IgD-negative memory B cell (primary cell): ENCODE measurements at regions not wholly inside any gene's neighbourhood (a gene's known extent, or its start where the extent isn't known, plus 50 kb on each side); places are given as distances from the start of the nearest gene placed in this dataset.
A peak's percentile ranks its signal among the peaks of the same experiment; 100 is the strongest.

Experiments
- H3K27ac Mint-ChIP-seq, 3 donors: one replicate each; pipeline ENCODE4 v1.8.0; 2020 to 2022; ENCODE audit warnings: mild to moderate bottlenecking in 3 of 3, mixed read lengths in 3 of 3, moderate library complexity in 1 of 3
- H3K27me3 Mint-ChIP-seq: one replicate; pipeline ENCODE4 v1.8.0; 2021; ENCODE audit warnings: mixed read lengths
- H3K36me3 Mint-ChIP-seq: one replicate; pipeline ENCODE4 v1.8.0; 2020; ENCODE audit warnings: mild to moderate bottlenecking, mixed read lengths
- H3K4me1 Mint-ChIP-seq, 3 donors: one replicate each; pipeline ENCODE4 v1.8.0; 2020 to 2022; ENCODE audit warnings: mixed read lengths in 3 of 3, mild to moderate bottlenecking in 1 of 3
- H3K4me3 Mint-ChIP-seq, 4 donors: one replicate each; pipeline ENCODE4 v1.8.0; 2020 to 2022; ENCODE audit warnings: mild to moderate bottlenecking in 4 of 4, mixed read lengths in 4 of 4, moderate library complexity in 3 of 4
- H3K9me3 Mint-ChIP-seq, 3 donors: one replicate each; pipeline ENCODE4 v1.8.0; 2020 to 2021; ENCODE audit warnings: mixed read lengths in 3 of 3, mild to moderate bottlenecking in 1 of 3

- H3K4me3 Mint-ChIP-seq: no peak overlapping the region
- H3K27me3 Mint-ChIP-seq: peaks cover 8% of the 10 kb centered on the region
- no peaks in the 10 kb centered on the region for H3K4me1 Mint-ChIP-seq
- H3K27ac Mint-ChIP-seq: no peak overlapping the region
- no peaks in the 10 kb centered on the region for H3K9me3 Mint-ChIP-seq
- H3K36me3 Mint-ChIP-seq: no peaks in the 10 kb centered on the region
Observed at GRCh38 chr19:30076751-30077670, 135.0 kb downstream of the URI1 start.

- Mint-ChIP-seq H3K27me3 (peaks cover 6% of the 10 kb centered on the region), H3K36me3 (no peaks in the 10 kb centered on the region), H3K4me1 (no peaks in the 10 kb centered on the region), H3K27ac (no peak overlapping the region), H3K4me3 (no peak overlapping the region), H3K9me3 (no peaks in the 10 kb centered on the region)
Observed at GRCh38 chr19:30077851-30078355, 135.9 kb downstream of the URI1 start.

GRCh38 chr19:30078381-30078910, 136.4 kb downstream of the URI1 start:
- H3K4me1 Mint-ChIP-seq: no peaks in the 10 kb centered on the region
- H3K27me3 Mint-ChIP-seq: peaks cover 6% of the 10 kb centered on the region
- H3K36me3 Mint-ChIP-seq: no peaks in the 10 kb centered on the region
- H3K27ac Mint-ChIP-seq: no peak overlapping the region
- no peaks in the 10 kb centered on the region for H3K9me3 Mint-ChIP-seq
- H3K4me3 Mint-ChIP-seq: no peak overlapping the region

- no peaks in the 10 kb centered on the region for H3K36me3 Mint-ChIP-seq
- no peaks in the 10 kb centered on the region for H3K9me3 Mint-ChIP-seq
- peaks cover 6% of the 10 kb centered on the region for H3K27me3 Mint-ChIP-seq
- no peaks in the 10 kb centered on the region for H3K4me1 Mint-ChIP-seq
- H3K27ac Mint-ChIP-seq: no peak overlapping the region
- H3K4me3 Mint-ChIP-seq: no peak overlapping the region
Observed at GRCh38 chr19:30079200-30079599, 137.2 kb downstream of the URI1 start.

- Mint-ChIP-seq H3K9me3 (no peaks in the 10 kb centered on the region), H3K27me3 (peaks cover 6% of the 10 kb centered on the region), H3K36me3 (no peaks in the 10 kb centered on the region), H3K4me1 (no peaks in the 10 kb centered on the region), H3K4me3 (no peak overlapping the region), H3K27ac (peak overlapping the region in 1 of 3 donors; percentile 87)
Observed at GRCh38 chr19:30082168-30082567, 140.1 kb downstream of the URI1 start.

GRCh38 chr19:30082611-30083010, 140.6 kb downstream of the URI1 start:
- H3K27ac Mint-ChIP-seq: peak overlapping the region in 1 of 3 donors; percentile 87
- H3K9me3 Mint-ChIP-seq: no peaks in the 10 kb centered on the region
- H3K4me1 Mint-ChIP-seq: no peaks in the 10 kb centered on the region
- no peaks in the 10 kb centered on the region for H3K36me3 Mint-ChIP-seq
- no peak overlapping the region for H3K4me3 Mint-ChIP-seq
- H3K27me3 Mint-ChIP-seq: peaks cover 6% of the 10 kb centered on the region

DNA sequence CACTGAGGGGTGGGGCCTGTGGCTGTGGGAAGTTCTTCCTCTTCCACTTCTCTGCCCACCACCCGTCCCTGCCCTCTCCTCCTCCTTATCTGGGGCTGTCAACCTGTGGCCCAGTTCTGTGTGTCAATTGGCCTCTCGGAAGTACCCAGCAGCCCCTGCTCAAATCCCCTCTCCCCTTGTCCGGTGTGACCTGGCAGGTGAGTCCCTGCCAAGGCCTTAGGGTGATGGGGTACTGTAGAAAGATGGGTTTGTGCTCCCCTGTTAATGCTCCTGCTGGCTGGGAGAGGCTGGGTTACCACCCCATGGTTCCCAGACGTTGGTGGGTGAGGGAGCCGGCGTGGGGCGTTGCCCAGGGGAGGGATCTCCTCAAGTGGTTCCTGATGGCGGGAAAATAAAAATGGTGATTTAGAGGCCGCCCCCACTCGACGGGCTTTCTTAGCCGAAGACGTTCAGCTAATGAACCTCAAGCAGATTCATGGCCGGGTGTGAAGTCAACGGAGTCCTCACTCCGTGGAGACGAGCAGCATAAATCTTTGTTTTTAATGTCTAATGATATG, 141.2 kb downstream of the URI1 start:
- H3K4me1 Mint-ChIP-seq: no peaks in the 10 kb centered on the region
- H3K4me3 Mint-ChIP-seq: no peak overlapping the region

GRCh38 chr19:30083701-30084156, 141.7 kb downstream of the URI1 start:
- Mint-ChIP-seq H3K36me3 (no peaks in the 10 kb centered on the region), H3K4me1 (no peaks in the 10 kb centered on the region), H3K27ac (no peak overlapping the region), H3K9me3 (no peaks in the 10 kb centered on the region), H3K4me3 (no peak overlapping the region), H3K27me3 (peaks cover 6% of the 10 kb centered on the region)

More for the DNA sequence above, 141.2 kb downstream of the URI1 start:
- no peak overlapping the region for H3K27ac Mint-ChIP-seq
- no peaks in the 10 kb centered on the region for H3K9me3 Mint-ChIP-seq
- H3K27me3 Mint-ChIP-seq: peaks cover 6% of the 10 kb centered on the region
- H3K36me3 Mint-ChIP-seq: no peaks in the 10 kb centered on the region

DNA sequence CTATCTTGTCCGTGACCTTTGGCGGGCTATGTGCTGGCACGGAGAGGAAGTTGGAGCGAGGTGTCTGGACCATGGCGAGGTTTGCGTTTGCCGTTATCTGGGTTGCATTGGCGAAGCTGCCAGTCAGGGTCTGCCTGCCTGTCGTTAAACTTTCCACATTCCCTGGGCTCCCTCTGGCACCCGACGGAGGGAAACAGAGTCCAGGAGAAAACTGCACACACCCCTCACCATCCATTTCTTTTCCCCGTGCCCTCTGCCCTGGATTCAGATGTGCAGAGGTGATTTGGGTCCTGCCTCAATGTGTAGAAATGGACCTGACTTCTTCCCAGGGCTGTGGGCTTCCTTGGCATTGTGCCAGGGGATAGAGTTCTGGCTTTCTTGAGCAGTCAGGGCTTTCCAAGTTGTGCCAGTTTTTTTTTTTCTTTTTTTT, 142.4 kb downstream of the URI1 start:
- Mint-ChIP-seq H3K36me3 (no peaks in the 10 kb centered on the region), H3K4me3 (no peak overlapping the region), H3K4me1 (no peaks in the 10 kb centered on the region), H3K27me3 (peaks cover 1% of the 10 kb centered on the region), H3K9me3 (no peaks in the 10 kb centered on the region), H3K27ac (no peak overlapping the region)

- peaks cover 1% of the 10 kb centered on the region for H3K27me3 Mint-ChIP-seq
- no peaks in the 10 kb centered on the region for H3K9me3 Mint-ChIP-seq
- H3K4me1 Mint-ChIP-seq: no peaks in the 10 kb centered on the region
- H3K4me3 Mint-ChIP-seq: no peak overlapping the region
- H3K27ac Mint-ChIP-seq: no peak overlapping the region
- no peaks in the 10 kb centered on the region for H3K36me3 Mint-ChIP-seq
Observed at GRCh38 chr19:30085394-30085793, 143.4 kb downstream of the URI1 start.

DNA sequence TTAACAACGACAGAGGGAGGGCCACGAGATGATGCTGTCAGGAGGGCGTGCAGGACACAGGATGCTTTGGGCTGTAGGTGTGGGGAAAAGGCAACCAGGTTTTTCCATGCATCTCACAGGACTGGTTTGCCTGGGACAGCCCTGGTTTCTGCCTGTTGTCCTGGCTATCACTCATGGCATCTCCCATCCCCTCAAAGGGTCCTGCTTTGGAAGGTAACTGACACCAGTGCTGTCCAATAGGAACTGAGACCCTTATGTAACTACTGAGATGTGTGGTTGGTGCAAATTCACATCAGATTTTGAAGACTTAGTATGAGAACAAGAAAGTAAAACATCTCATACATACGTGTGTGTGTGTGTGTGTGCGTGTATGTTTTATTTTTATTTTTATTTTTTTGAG, 144.2 kb downstream of the URI1 start:
- Mint-ChIP-seq H3K4me3 (no peak overlapping the region), H3K36me3 (peaks cover 2% of the 10 kb centered on the region), H3K27ac (no peak overlapping the region), H3K9me3 (no peaks in the 10 kb centered on the region), H3K4me1 (no peaks in the 10 kb centered on the region), H3K27me3 (no peaks in the 10 kb centered on the region)

- Mint-ChIP-seq H3K4me3 (no peak overlapping the region), H3K27ac (no peak overlapping the region), H3K27me3 (no peaks in the 10 kb centered on the region), H3K9me3 (no peaks in the 10 kb centered on the region), H3K36me3 (peaks cover 2% of the 10 kb centered on the region), H3K4me1 (no peaks in the 10 kb centered on the region)
Observed at GRCh38 chr19:30086916-30087315, 144.9 kb downstream of the URI1 start.

DNA sequence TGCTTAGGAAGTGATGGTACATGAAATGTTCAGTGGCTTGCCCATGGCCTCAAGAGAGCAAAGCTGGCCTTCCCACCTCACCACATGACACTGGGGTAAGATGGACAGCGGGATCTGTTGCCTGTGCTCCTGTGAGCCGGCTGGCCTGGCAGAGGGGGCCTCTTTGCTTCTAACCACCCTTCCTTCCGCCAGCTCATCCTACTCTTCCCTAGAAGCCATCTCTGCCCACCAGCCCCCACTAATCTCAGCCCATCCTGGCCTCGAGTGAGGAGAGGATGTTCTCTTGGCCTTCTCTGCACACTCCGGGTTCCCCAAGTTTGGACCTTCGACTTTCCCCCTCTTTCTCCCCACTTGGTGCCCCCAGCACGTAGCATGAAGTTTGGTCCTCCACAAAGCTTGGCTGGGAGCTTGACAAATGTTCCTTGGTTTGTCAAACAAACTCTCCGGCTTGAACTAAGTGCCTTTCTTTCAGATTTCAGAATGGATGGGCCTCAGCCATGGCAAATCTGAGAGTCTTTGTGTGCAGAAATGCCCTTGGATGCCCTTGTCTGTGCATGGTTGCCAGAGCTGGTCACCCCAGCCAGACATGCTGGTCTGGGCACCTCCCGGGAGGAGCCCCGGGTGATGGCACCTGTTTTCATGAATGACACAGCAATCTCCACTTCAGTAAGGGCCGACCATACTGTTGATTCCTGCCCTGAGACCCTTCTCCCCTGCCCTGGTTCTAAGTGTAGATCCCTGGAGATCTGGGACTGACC, 145.5 kb downstream of the URI1 start:
- Mint-ChIP-seq H3K27me3 (no peaks in the 10 kb centered on the region), H3K4me3 (no peak overlapping the region), H3K4me1 (no peaks in the 10 kb centered on the region), H3K36me3 (peaks cover 2% of the 10 kb centered on the region), H3K27ac (no peak overlapping the region), H3K9me3 (no peaks in the 10 kb centered on the region)

DNA sequence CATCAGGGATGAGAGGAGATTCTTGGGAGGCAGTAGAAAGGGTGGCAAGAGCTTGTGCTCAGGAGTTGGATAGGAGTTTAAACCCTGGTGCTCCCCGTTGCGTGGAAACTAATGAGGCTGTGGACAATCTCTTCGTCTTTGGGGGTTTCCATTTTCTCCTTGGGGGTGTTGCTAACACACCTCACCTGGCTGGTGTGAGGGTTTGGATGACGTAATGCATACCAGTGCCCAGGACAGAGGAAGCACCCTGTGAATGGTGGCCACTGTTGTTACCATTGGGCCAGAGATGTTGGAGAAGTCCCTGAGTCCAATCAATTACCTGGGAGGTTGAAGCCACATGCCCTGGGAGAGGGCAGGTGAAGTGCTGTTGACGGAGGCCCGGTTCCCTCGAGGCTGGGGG, 146.5 kb downstream of the URI1 start:
- no peaks in the 10 kb centered on the region for H3K27me3 Mint-ChIP-seq
- H3K4me1 Mint-ChIP-seq: no peaks in the 10 kb centered on the region
- H3K36me3 Mint-ChIP-seq: peaks cover 2% of the 10 kb centered on the region
- H3K9me3 Mint-ChIP-seq: no peaks in the 10 kb centered on the region
- H3K4me3 Mint-ChIP-seq: no peak overlapping the region
- H3K27ac Mint-ChIP-seq: no peak overlapping the region

- H3K36me3 Mint-ChIP-seq: peaks cover 2% of the 10 kb centered on the region
- H3K27me3 Mint-ChIP-seq: no peaks in the 10 kb centered on the region
- no peaks in the 10 kb centered on the region for H3K4me1 Mint-ChIP-seq
- no peak overlapping the region for H3K4me3 Mint-ChIP-seq
- no peaks in the 10 kb centered on the region for H3K9me3 Mint-ChIP-seq
- H3K27ac Mint-ChIP-seq: no peak overlapping the region
Observed at GRCh38 chr19:30089086-30089665, 147.1 kb downstream of the URI1 start.
